ENCODE measurements at regions not wholly inside any gene's neighbourhood (a gene's known extent, or its start where the extent isn't known, plus 50 kb on each side); places are given as distances from the start of the nearest gene placed in this dataset.

DNA sequence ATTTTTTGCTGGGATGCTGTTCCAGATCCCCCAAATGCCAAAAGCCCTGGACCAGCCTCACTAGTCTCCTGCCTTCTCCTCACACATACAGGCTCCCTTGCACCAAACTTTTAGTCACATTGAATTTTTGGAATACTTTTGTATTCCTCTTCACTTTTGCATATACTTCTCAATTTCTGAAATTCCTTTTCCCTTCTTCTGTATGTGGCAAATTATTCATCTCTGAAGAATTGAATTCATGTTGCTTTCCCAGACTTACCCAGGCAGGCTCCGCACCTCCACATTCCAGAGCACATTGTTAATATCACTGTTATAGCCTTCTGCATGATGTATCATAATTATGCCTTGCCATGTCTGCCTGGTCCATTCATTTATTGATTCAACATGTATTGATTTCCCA lies 255.3 kb upstream of the POU3F2 start:
- Histone ChIP-seq H3K27ac (ENCODE audit: low read depth, low read length) (no peak overlapping the region), H3K27me3 (ENCODE audit: insufficient read depth, low read length) (no peaks in the 10 kb centered on the region), H3K4me1 (ENCODE audit: control insufficient read depth, insufficient read depth, low read length, unreplicated experiment) (no peaks in the 10 kb centered on the region), H3K4me3 (ENCODE audit: low read depth, low read length) (no peak overlapping the region), H3K79me2 (ENCODE audit: control insufficient read depth, insufficient read depth, low read length, unreplicated experiment) (no peaks in the 10 kb centered on the region), H2AFZ (ENCODE audit: low read length, unreplicated experiment) (no peak overlapping the region), H3K36me3 (ENCODE audit: insufficient read depth, low read length) (no peaks in the 10 kb centered on the region)

DNA sequence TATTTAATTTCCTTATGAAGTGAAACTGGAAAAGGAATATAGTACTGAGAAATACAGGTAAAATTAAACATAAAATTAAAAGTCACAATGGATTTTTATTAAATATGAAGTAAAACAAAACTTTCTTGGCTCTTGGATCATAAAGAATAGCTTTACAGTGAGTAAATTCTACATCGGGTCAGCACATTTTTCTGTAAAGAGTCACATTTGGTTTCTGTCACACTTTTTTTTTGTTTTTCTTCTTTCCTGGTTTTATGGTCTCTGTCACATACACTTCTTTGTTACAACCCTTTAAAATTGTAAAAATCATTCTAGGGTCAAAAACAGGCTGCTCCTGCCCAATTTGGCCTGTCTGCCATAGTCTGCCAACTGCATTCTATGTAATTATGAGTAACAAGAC lies 254.4 kb upstream of the POU3F2 start:
- H3K36me3 ChIP-seq (ENCODE audit: insufficient read depth, low read length), result no peaks in the 10 kb centered on the region
- H3K4me1 ChIP-seq (ENCODE audit: control insufficient read depth, insufficient read depth, low read length, unreplicated experiment), result no peaks in the 10 kb centered on the region
- H3K27ac ChIP-seq (ENCODE audit: low read depth, low read length), result no peak overlapping the region
- no peak overlapping the region for H3K4me3 ChIP-seq (ENCODE audit: low read depth, low read length)
- H3K27me3 ChIP-seq (ENCODE audit: insufficient read depth, low read length), result no peaks in the 10 kb centered on the region
- no peak overlapping the region for H2AFZ ChIP-seq (ENCODE audit: low read length, unreplicated experiment)
- H3K79me2 ChIP-seq (ENCODE audit: control insufficient read depth, insufficient read depth, low read length, unreplicated experiment), result no peaks in the 10 kb centered on the region

DNA sequence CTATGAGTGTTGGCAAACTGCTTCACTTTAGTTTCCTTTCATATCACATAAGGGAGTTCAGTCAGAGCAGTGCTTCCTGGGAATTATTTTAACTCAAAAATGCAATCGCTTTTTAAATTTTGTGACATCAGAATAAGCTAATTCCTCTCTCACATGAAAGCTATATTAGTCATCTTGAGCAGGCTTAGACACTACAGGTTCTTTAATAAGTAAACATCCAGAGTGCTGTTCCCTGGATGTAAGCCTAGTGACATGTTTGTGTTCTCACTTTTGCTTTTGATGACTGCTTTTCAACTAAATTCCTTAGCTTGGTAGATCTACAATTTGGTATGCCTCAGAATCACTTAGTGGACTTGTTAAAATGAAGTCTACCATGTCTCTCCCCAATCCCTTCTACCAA lies 252.7 kb upstream of the POU3F2 start:
- Histone ChIP-seq H3K27me3 (ENCODE audit: insufficient read depth, low read length) (no peaks in the 10 kb centered on the region), H2AFZ (ENCODE audit: low read length, unreplicated experiment) (no peak overlapping the region), H3K4me1 (ENCODE audit: control insufficient read depth, insufficient read depth, low read length, unreplicated experiment) (no peaks in the 10 kb centered on the region), H3K27ac (ENCODE audit: low read depth, low read length) (no peak overlapping the region), H3K4me3 (ENCODE audit: low read depth, low read length) (no peak overlapping the region), H3K79me2 (ENCODE audit: control insufficient read depth, insufficient read depth, low read length, unreplicated experiment) (no peaks in the 10 kb centered on the region), H3K36me3 (ENCODE audit: insufficient read depth, low read length) (no peaks in the 10 kb centered on the region)

DNA sequence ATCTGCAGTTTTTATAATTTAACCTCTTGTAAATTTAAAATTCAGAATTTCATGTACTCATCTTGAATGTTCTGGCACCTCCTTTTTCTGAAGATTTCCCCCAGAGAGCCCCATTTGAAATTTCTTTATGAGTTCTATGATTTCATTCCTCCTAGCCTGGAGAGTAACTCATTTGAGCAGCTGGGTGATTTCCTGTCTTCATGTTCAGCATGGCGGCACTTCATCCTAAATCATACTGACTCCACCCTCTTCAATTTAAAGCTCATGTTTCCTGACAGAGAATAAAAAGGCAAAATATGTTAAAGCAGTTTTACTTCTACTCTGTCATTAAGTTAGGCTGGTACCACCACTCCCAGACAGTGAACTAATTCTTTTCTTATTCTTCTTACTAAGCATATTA lies 250.9 kb upstream of the POU3F2 start:
- no peak overlapping the region for H3K4me3 ChIP-seq (ENCODE audit: low read depth, low read length)

DNA sequence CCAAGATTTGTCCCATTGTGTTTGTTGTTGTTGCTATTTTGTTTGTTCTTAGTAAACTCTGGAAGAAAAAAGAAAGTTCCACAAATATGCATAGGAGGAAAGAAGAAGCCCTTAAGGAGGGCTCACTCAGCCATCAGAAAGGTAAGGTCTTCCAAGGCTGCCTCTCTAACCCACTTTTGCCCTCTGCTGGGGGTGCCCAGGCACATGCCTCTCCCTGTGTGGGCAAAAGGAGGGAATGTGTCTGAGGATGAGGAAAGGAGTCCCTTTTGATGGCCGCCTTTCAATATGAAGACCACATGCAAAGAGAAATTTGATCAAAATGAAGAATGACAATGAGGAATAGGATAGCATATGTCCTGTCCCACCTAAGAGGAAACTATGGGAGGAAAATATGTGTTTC lies 248.2 kb upstream of the POU3F2 start:
- no peaks in the 10 kb centered on the region for H3K79me2 ChIP-seq (ENCODE audit: control insufficient read depth, insufficient read depth, low read length, unreplicated experiment)
- no peak overlapping the region for H2AFZ ChIP-seq (ENCODE audit: low read length, unreplicated experiment)
- H3K4me1 ChIP-seq (ENCODE audit: control insufficient read depth, insufficient read depth, low read length, unreplicated experiment), result no peaks in the 10 kb centered on the region
- H3K36me3 ChIP-seq (ENCODE audit: insufficient read depth, low read length), result no peaks in the 10 kb centered on the region
- no peaks in the 10 kb centered on the region for H3K27me3 ChIP-seq (ENCODE audit: insufficient read depth, low read length)
- no peak overlapping the region for H3K4me3 ChIP-seq (ENCODE audit: low read depth, low read length)
- H3K27ac ChIP-seq (ENCODE audit: low read depth, low read length), result no peak overlapping the region

More for the DNA sequence above, 250.9 kb upstream of the POU3F2 start:
- Histone ChIP-seq H3K27me3 (ENCODE audit: insufficient read depth, low read length) (no peaks in the 10 kb centered on the region), H3K36me3 (ENCODE audit: insufficient read depth, low read length) (no peaks in the 10 kb centered on the region), H3K27ac (ENCODE audit: low read depth, low read length) (no peak overlapping the region), H3K4me1 (ENCODE audit: control insufficient read depth, insufficient read depth, low read length, unreplicated experiment) (no peaks in the 10 kb centered on the region), H3K79me2 (ENCODE audit: control insufficient read depth, insufficient read depth, low read length, unreplicated experiment) (no peaks in the 10 kb centered on the region), H2AFZ (ENCODE audit: low read length, unreplicated experiment) (no peak overlapping the region)

DNA sequence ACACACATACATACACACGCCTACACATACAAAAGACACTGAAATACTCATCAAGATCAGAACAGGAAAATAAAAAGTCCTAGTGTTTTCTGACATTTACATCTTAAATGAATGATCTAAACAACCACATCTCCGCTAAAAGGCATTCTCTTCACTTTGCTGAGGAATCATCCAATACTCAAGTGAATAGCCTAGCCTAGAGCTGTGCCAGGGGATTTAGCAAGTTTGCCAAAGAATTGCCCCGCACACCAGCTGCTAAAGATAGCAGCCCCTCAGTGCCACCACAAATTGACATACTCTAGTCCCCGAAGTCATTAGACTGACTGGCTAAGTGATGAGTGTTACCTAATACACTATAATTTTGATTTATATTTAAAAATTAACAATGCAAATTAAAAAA lies 246.8 kb upstream of the POU3F2 start:
- Histone ChIP-seq H3K4me3 (ENCODE audit: low read depth, low read length) (no peak overlapping the region), H3K36me3 (ENCODE audit: insufficient read depth, low read length) (no peaks in the 10 kb centered on the region), H3K27ac (ENCODE audit: low read depth, low read length) (no peak overlapping the region), H3K4me1 (ENCODE audit: control insufficient read depth, insufficient read depth, low read length, unreplicated experiment) (no peaks in the 10 kb centered on the region), H3K79me2 (ENCODE audit: control insufficient read depth, insufficient read depth, low read length, unreplicated experiment) (no peaks in the 10 kb centered on the region), H3K27me3 (ENCODE audit: insufficient read depth, low read length) (no peaks in the 10 kb centered on the region), H2AFZ (ENCODE audit: low read length, unreplicated experiment) (no peak overlapping the region)

DNA sequence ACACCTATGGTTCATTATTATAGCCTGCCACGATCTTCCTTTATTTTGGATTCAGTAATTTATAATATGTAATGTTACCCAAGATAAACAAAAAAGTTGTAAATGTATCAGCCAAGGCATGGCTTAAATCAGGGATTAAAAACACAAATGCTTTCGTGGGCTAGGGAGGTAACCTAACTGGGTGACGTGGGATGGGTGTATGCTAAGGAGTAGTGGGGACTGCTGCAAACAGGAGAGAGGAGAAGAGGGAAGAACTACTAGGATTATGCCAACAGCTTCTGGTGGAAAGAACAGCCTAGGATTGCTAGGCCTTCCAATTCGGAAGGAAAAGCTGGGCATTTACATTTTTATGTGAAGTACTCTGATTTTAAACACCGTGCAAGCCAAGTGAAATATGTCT lies 244.8 kb upstream of the POU3F2 start:
- no peaks in the 10 kb centered on the region for H3K79me2 ChIP-seq (ENCODE audit: control insufficient read depth, insufficient read depth, low read length, unreplicated experiment)
- H3K27ac ChIP-seq (ENCODE audit: low read depth, low read length), result no peak overlapping the region
- no peak overlapping the region for H3K4me3 ChIP-seq (ENCODE audit: low read depth, low read length)
- no peaks in the 10 kb centered on the region for H3K4me1 ChIP-seq (ENCODE audit: control insufficient read depth, insufficient read depth, low read length, unreplicated experiment)
- no peak overlapping the region for H2AFZ ChIP-seq (ENCODE audit: low read length, unreplicated experiment)
- no peaks in the 10 kb centered on the region for H3K36me3 ChIP-seq (ENCODE audit: insufficient read depth, low read length)
- no peaks in the 10 kb centered on the region for H3K27me3 ChIP-seq (ENCODE audit: insufficient read depth, low read length)

DNA sequence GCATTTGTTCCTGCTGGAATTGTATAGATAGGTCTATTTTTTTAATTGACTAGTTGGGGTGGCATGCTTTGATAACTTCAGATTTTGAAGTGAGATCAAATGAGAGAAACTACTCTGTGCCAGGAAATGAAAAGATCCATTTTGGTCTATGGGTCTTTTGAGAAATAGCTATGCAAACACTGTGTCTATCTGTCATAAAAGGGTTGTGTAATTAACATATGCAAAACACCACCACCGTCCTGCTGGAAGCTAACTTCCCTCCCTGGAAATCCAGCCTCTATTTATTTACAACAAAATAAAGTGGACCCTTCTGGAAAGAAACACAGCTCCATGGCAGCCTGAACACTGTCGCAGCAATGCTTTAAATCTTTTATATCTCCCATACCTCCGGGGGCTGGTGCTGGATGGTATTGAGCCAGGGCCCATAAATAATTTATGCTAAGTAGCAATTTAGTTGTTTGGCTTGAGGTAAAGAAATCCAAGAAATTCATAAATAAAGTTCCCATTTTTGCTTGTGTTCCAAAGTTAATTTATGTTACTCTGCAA lies 244.2 kb upstream of the POU3F2 start:
- H3K79me2 ChIP-seq (ENCODE audit: control insufficient read depth, insufficient read depth, low read length, unreplicated experiment), result no peaks in the 10 kb centered on the region
- no peaks in the 10 kb centered on the region for H3K36me3 ChIP-seq (ENCODE audit: insufficient read depth, low read length)
- no peak overlapping the region for H3K4me3 ChIP-seq (ENCODE audit: low read depth, low read length)
- H3K27me3 ChIP-seq (ENCODE audit: insufficient read depth, low read length), result no peaks in the 10 kb centered on the region
- H2AFZ ChIP-seq (ENCODE audit: low read length, unreplicated experiment), result no peak overlapping the region
- no peaks in the 10 kb centered on the region for H3K4me1 ChIP-seq (ENCODE audit: control insufficient read depth, insufficient read depth, low read length, unreplicated experiment)
- H3K27ac ChIP-seq (ENCODE audit: low read depth, low read length), result no peak overlapping the region

DNA sequence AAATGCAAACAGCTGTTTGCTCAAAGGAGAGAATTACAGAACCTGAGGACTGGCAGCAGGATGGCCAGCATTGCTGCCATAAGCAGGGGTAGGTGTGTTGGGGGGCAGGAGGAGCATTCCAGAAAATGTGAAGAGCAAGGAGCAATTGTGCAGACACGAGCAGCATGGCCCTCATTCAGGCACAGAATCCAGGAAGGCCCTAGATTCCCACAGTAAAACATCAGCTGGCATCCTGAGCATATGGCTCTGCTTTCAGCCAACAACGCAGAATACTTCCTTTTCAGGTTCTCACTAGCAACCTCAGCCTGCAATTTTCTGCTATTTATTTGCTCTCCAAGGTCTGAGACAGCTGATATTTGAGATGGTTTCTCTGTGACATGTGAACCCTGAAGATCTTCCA lies 243.4 kb upstream of the POU3F2 start:
- Histone ChIP-seq H3K36me3 (ENCODE audit: insufficient read depth, low read length) (no peaks in the 10 kb centered on the region), H3K27ac (ENCODE audit: low read depth, low read length) (no peak overlapping the region), H2AFZ (ENCODE audit: low read length, unreplicated experiment) (no peak overlapping the region), H3K79me2 (ENCODE audit: control insufficient read depth, insufficient read depth, low read length, unreplicated experiment) (no peaks in the 10 kb centered on the region), H3K4me1 (ENCODE audit: control insufficient read depth, insufficient read depth, low read length, unreplicated experiment) (no peaks in the 10 kb centered on the region), H3K4me3 (ENCODE audit: low read depth, low read length) (no peak overlapping the region), H3K27me3 (ENCODE audit: insufficient read depth, low read length) (no peaks in the 10 kb centered on the region)

DNA sequence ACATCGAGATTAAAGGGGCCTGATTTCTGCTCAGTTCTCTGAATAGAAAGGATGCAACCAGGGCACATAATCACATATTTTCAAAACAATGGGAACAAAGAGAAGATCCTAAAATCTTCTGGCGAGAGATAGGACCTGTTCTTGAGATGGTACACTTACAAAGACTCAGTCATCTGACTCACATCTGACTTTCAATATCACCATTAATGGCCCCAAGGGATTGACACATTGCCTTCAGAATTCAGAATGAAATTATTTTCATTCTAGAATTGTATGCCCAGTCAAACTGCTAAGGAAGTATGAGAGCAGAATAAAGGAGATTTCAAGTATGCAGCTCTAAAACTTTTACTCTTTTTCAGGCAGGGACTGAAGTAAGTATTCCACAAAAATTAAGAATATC lies 240.7 kb upstream of the POU3F2 start:
- H2AFZ ChIP-seq (ENCODE audit: low read length, unreplicated experiment), result no peak overlapping the region
- H3K4me3 ChIP-seq (ENCODE audit: low read depth, low read length), result no peak overlapping the region
- H3K27ac ChIP-seq (ENCODE audit: low read depth, low read length), result no peak overlapping the region
- no peaks in the 10 kb centered on the region for H3K36me3 ChIP-seq (ENCODE audit: insufficient read depth, low read length)
- H3K27me3 ChIP-seq (ENCODE audit: insufficient read depth, low read length), result no peaks in the 10 kb centered on the region
- H3K4me1 ChIP-seq (ENCODE audit: control insufficient read depth, insufficient read depth, low read length, unreplicated experiment), result no peaks in the 10 kb centered on the region
- H3K79me2 ChIP-seq (ENCODE audit: control insufficient read depth, insufficient read depth, low read length, unreplicated experiment), result no peaks in the 10 kb centered on the region

DNA sequence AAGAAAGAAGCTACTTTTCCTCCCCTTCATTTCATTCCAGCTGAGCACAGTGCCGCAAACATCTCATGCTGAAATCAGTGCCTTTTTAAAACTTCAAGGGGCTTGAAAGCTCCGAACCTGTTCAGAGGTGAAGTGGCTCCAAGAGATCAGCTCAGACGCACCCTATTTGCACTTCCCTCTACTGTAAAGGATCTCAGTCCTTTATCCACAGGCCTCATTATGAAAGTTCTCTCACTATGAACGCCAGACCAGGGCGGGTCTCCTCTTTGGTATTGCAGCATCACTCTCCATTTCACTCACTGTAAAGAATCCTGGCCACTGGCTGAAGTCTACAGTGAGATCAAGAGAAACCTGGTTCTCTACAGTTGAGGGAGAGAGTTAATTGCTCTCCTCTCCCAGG lies 232.7 kb upstream of the POU3F2 start:
- H3K36me3 ChIP-seq (ENCODE audit: insufficient read depth, low read length), result no peaks in the 10 kb centered on the region
- H3K27ac ChIP-seq (ENCODE audit: low read depth, low read length), result no peak overlapping the region
- no peaks in the 10 kb centered on the region for H3K27me3 ChIP-seq (ENCODE audit: insufficient read depth, low read length)
- H2AFZ ChIP-seq (ENCODE audit: low read length, unreplicated experiment), result no peak overlapping the region
- H3K79me2 ChIP-seq (ENCODE audit: control insufficient read depth, insufficient read depth, low read length, unreplicated experiment), result no peaks in the 10 kb centered on the region
- H3K4me3 ChIP-seq (ENCODE audit: low read depth, low read length), result no peak overlapping the region
- no peaks in the 10 kb centered on the region for H3K4me1 ChIP-seq (ENCODE audit: control insufficient read depth, insufficient read depth, low read length, unreplicated experiment)

All from ACC112 (cell line).